B cell (primary cell): ENCODE measurements at regions not wholly inside any gene's neighbourhood (a gene's known extent, or its start where the extent isn't known, plus 50 kb on each side); places are given as distances from the start of the nearest gene placed in this dataset.

Source experiments
- ATAC-seq: fragments of 200-7000 bp; cut with Tn5 transposase; one replicate; pipeline ENCODE4 v1.10.0; 2021; ENCODE audit warnings: low read depth, mild to moderate bottlenecking, moderate number of reproducible peaks, moderate library complexity
- CTCF ChIA-PET: fragments of 350-600 bp; sonication (Branson Sonifier 250); formaldehyde crosslinking; loops from one replicate; lab custom pipeline; 2021; ENCODE audit warnings: antibody characterized with exemption, inconsistent platforms; lab: Charles Lee
- POLR2A ChIA-PET: fragments of 350-600 bp; sonication (Branson Sonifier 250); formaldehyde crosslinking; loops from one replicate; lab custom pipeline; 2021; ENCODE audit warnings: antibody characterized with exemption; lab: Charles Lee
- DNase-seq: peaks from one replicate; pipeline ENCODE4 v3.0.0; 2013
- H2AFZ ChIP-seq: 2 replicates; pipeline ENCODE4 v1.6.1; 2012; ENCODE audit warnings: mild to moderate bottlenecking, low read depth, low read length; ENCODE audit not compliant: insufficient read depth, poor library complexity, severe bottlenecking
- H3K27ac ChIP-seq, 2 donors: 1 replicate in 1 of 2; 2 replicates in 1 of 2; pipeline ENCODE4 v1.5.1; 2012 to 2013; ENCODE audit warnings: low read length in 2 of 2, mild to moderate bottlenecking in 2 of 2, moderate library complexity in 1 of 2
- H3K27me3 ChIP-seq, 4 experiments: fragments of 200-600 bp in 1 of 4; sonication (generic) in 1 of 4; replicated peaks in 1 of 4; 1 replicate in 2 of 4; 2 replicates in 2 of 4; pipeline versions ENCODE4 v1.6.1 to v1.7.0; 2013 to 2016; ENCODE audit warnings: low read length in 3 of 4, mild to moderate bottlenecking in 2 of 4, mixed read lengths in 1 of 4, moderate library complexity in 1 of 4; ENCODE audit not compliant: insufficient read depth in 4 of 4, control insufficient read depth in 3 of 4; ENCODE audit errors: control extremely low read depth in 1 of 4
- H3K36me3 ChIP-seq, 2 experiments: replicated peaks in 1 of 2; 1 replicate in 1 of 2; 2 replicates in 1 of 2; pipeline versions ENCODE4 v1.6.1 to v1.7.1; 2013; ENCODE audit warnings: low read length in 1 of 2; ENCODE audit not compliant: insufficient read depth in 2 of 2, control insufficient read depth in 1 of 2; ENCODE audit errors: control extremely low read depth in 1 of 2, extremely low read depth in 1 of 2
- H3K4me1 ChIP-seq, 2 donors: fragments of 200-600 bp in 1 of 2; sonication (generic) in 1 of 2; 1 replicate in 1 of 2; 2 replicates in 1 of 2; pipeline versions ENCODE4 v1.5.1 to v1.6.1; 2013 to 2017; ENCODE audit warnings: low read length in 2 of 2; ENCODE audit not compliant: control insufficient read depth in 2 of 2, insufficient read depth in 2 of 2
- H3K4me2 ChIP-seq: replicated peaks from 2 replicates; pipeline ENCODE3; 2012; ENCODE audit warnings: mild to moderate bottlenecking, low read depth, low read length; ENCODE audit not compliant: poor library complexity, severe bottlenecking
- H3K4me3 ChIP-seq, 5 experiments: fragments of 200-600 bp in 1 of 5; sonication (generic) in 1 of 5; 1 replicate in 3 of 5; 2 replicates in 2 of 5; pipeline versions ENCODE4 v1.5.1 to v1.7.0; 2011 to 2016; ENCODE audit warnings: low read length in 4 of 5, mild to moderate bottlenecking in 4 of 5, low read depth in 2 of 5, control low read depth in 1 of 5, moderate library complexity in 1 of 5; ENCODE audit not compliant: insufficient read depth in 1 of 5; ENCODE audit errors: control extremely low read depth in 1 of 5, extremely low read depth in 1 of 5
- H3K79me2 ChIP-seq: fragments of 200-600 bp; sonication (generic); one replicate; pipeline ENCODE4 v1.6.0; 2016; ENCODE audit warnings: low read length; ENCODE audit not compliant: control insufficient read depth, insufficient read depth
- H3K9ac ChIP-seq: fragments of 200-600 bp; sonication (generic); 2 replicates; pipeline ENCODE4 v1.6.1; 2017; ENCODE audit warnings: mild to moderate bottlenecking, low read length, moderate library complexity
- H3K9me3 ChIP-seq, 3 donors: one replicate each; pipeline versions ENCODE4 v1.6.1 to v1.7.1; 2013; ENCODE audit warnings: low read length in 2 of 3; ENCODE audit not compliant: control insufficient read depth in 2 of 3, insufficient read depth in 1 of 3; ENCODE audit errors: control extremely low read depth in 1 of 3
- H4K20me1 ChIP-seq: 2 replicates; pipeline ENCODE4 v1.6.0; 2012; ENCODE audit warnings: mild to moderate bottlenecking, low read length; ENCODE audit not compliant: insufficient read depth, control insufficient read depth, poor library complexity, severe bottlenecking
- H3K27ac Mint-ChIP-seq: one replicate; pipeline ENCODE4 v1.8.0; 2021; ENCODE audit warnings: mixed read lengths
- H3K27me3 Mint-ChIP-seq: one replicate; pipeline ENCODE4 v1.8.0; 2021; ENCODE audit warnings: mixed read lengths
- H3K4me1 Mint-ChIP-seq: one replicate; pipeline ENCODE4 v1.8.0; 2021; ENCODE audit warnings: mixed read lengths
- H3K4me3 Mint-ChIP-seq: one replicate; pipeline ENCODE4 v1.8.0; 2021; ENCODE audit warnings: mixed read lengths
- H3K9me3 Mint-ChIP-seq: one replicate; pipeline ENCODE4 v1.8.0; 2022; ENCODE audit warnings: mixed read lengths; ENCODE audit not compliant: insufficient read depth
- CTCF ChIP-seq: fragments of 200-600 bp; IDR thresholded peaks from one replicate; pipeline ENCODE4 v1.8.0; 2022; ENCODE audit warnings: antibody characterized with exemption, mild to moderate bottlenecking
- EZH2 ChIP-seq: IDR thresholded peaks from 2 replicates; pipeline ENCODE4 v1.6.1; 2012; ENCODE audit warnings: borderline replicate concordance, low read depth, mild to moderate bottlenecking, moderate library complexity, low read length; ENCODE audit not compliant: insufficient read depth, poor library complexity, severe bottlenecking
- WGBS: methylation state at CpG from one replicate; pipeline ENCODE4 v1.1.5; 2013; ENCODE audit warnings: missing lambda C conversion rate; ENCODE audit not compliant: insufficient coverage; 5-methylcytosine and 5-hydroxymethylcytosine counted together
- intact Hi-C: fragments of 100-400 bp; cut with micrococcal nuclease; formaldehyde crosslinking; loops from one replicate; pipeline ENCODE4 v1.10.0; 2022

- TF ChIP-seq EZH2 (no peak), CTCF (no peak)
- Histone ChIP-seq H3K4me1 (no peaks in the 10 kb centered on the region), H3K27me3 (no peaks in the 10 kb centered on the region), H3K36me3 (no peaks in the 10 kb centered on the region), H3K79me2 (no peaks in the 10 kb centered on the region), H3K9me3 (peaks cover 0 to 8% (median 7%) of the 10 kb centered on the region in 3 donors), H4K20me1 (no peaks in the 10 kb centered on the region), H3K27ac (no peak overlapping the region), H2AFZ (no peak overlapping the region), H3K4me2 (no peak overlapping the region), H3K9ac (no peak overlapping the region), H3K4me3 (no peak overlapping the region)
- intact Hi-C loops = no loop called here
- WGBS = no CpG with 5 or more reads among the region's 2 CpGs
- Mint-ChIP-seq H3K27me3 (no peaks in the 10 kb centered on the region), H3K4me1 (no peaks in the 10 kb centered on the region), H3K27ac (no peak overlapping the region), H3K4me3 (no peak overlapping the region), H3K9me3 (no peaks in the 10 kb centered on the region)
- ChIA-PET POLR2A (no interaction called here), CTCF (interaction anchor here (1.0 kb wide), 1 partner anchor 59 kb away, joined by 3 read pairs; no protein-coding TSS in a partner anchor)
- DNase-seq (no peak), ATAC-seq (no peak)
These were observed 383.2 kb downstream of the CD83 start for GRCh38 chr6:14500809-14501208.

- no peak overlapping the region for H3K27ac ChIP-seq
- no peak overlapping the region for H3K9ac ChIP-seq
- H3K79me2 ChIP-seq = no peaks in the 10 kb centered on the region
- H3K4me3 ChIP-seq = no peak overlapping the region
- no peaks in the 10 kb centered on the region for H3K4me1 ChIP-seq
- H4K20me1 ChIP-seq = no peaks in the 10 kb centered on the region
- H3K4me1 Mint-ChIP-seq = no peaks in the 10 kb centered on the region
- no peaks in the 10 kb centered on the region for H3K9me3 Mint-ChIP-seq
- no peak overlapping the region for H3K4me2 ChIP-seq
- no peaks in the 10 kb centered on the region for H3K27me3 ChIP-seq
- CTCF ChIA-PET = interaction anchor here (1.0 kb wide), 1 partner anchor 59 kb away, joined by 3 read pairs; no protein-coding TSS in a partner anchor
- peaks cover 0 to 5% (median 4%) of the 10 kb centered on the region in 3 donors for H3K9me3 ChIP-seq
- no peak for ATAC-seq
- no peak for DNase-seq
- TF ChIP-seq EZH2 = no peak
- TF ChIP-seq CTCF = no peak
- no peak overlapping the region for H2AFZ ChIP-seq
- no peak overlapping the region for H3K27ac Mint-ChIP-seq
- no peaks in the 10 kb centered on the region for H3K36me3 ChIP-seq
- POLR2A ChIA-PET = interaction anchor here (0.7 kb wide), 1 partner anchor 459 kb away, joined by 5 read pairs; no protein-coding TSS in a partner anchor
- H3K4me3 Mint-ChIP-seq = no peak overlapping the region
- H3K27me3 Mint-ChIP-seq = no peaks in the 10 kb centered on the region
- 100% methylated on average over 5 of the region's 7 CpGs for WGBS
- intact Hi-C loops = no loop called here
These were observed 383.7 kb downstream of the CD83 start for GRCh38 chr6:14501240-14501639.
